Kidney glomerular epithelial cell (primary cell): ENCODE measurements at regions not wholly inside any gene's neighbourhood (a gene's known extent, or its start where the extent isn't known, plus 50 kb on each side); places are given as distances from the start of the nearest gene placed in this dataset.
"Not testable (repeated sequence)": the region's sequence is repeated elsewhere in the genome, so short reads cannot be mapped to it uniquely, and the experiment has no call there.

ENCODE experiments used
- DNase-seq: peaks from one replicate; lab custom pipeline; 2025; lab: John Stamatoyannopoulos, UW

DNA sequence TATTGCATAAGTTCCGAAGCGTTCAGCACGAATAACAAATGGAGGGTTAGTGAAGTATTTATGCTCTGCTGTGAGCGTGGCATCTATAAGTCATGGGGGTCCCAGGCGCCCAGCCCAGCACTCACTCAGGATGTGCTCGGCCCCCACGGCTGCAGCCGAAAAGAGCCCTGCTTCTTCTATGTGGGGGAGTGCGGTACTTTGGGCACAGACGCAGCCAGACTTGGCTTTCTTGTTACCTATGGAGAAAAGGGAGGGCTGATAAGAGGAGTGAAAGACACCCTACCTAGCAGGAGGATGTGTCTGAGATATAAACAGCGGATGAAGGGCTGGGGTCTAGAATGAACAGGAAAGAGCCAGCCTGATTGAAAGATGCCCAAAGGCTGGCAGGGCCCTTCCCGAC, 51.4 kb downstream of the MRPL36 start:
- DNase-seq, result no peak

DNA sequence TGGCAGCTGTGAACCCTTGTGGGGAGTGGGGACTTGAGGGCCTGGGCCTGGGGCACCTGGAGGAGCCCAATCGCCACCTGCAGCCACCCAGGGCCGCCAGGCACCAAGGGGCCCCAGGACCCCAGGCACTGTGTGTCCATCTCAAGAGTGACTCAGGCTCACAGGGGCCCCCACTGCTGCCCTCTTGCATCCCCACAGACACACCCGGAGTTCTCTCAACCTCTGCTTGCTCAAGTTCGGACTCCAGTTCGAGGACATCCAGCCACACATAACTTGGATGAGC, 51.9 kb downstream of the MRPL36 start:
- DNase-seq, result no peak

DNA sequence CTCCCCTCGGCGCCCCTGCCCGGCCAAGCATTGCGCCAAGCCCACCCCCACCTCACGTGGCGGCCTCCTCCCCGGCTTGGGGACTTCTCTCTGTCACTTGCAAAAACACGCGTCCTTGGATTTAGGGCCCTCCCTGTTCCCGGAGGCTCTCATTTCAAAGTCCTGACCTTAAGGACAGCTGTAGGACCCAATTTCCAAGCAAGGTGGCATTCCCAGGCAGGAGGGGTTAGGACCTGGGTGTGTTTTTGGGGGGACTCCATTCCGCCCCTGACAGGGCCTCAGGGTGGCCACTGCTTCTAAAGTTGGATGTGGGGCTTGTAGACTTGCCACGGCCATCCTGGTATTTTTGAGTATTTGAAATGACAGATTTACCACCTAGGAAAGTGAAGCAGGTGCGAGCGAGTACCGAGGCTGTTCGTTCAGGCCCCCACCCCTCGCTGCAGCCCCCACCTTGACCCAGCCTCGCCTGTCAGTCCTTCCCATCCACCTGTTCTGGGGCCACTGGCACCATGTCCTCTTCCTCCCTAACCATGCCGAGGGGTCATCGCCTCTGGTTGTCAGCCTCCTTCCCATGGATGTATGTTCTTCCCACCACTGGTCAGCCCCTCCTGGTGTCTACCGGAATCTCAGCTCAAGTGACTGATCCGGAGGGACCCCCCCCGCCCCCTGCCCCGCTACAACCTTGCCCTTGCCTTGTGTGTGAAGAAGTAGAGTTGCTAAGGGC, 52.4 kb downstream of the MRPL36 start:
- DNase-seq, result no peak

DNA sequence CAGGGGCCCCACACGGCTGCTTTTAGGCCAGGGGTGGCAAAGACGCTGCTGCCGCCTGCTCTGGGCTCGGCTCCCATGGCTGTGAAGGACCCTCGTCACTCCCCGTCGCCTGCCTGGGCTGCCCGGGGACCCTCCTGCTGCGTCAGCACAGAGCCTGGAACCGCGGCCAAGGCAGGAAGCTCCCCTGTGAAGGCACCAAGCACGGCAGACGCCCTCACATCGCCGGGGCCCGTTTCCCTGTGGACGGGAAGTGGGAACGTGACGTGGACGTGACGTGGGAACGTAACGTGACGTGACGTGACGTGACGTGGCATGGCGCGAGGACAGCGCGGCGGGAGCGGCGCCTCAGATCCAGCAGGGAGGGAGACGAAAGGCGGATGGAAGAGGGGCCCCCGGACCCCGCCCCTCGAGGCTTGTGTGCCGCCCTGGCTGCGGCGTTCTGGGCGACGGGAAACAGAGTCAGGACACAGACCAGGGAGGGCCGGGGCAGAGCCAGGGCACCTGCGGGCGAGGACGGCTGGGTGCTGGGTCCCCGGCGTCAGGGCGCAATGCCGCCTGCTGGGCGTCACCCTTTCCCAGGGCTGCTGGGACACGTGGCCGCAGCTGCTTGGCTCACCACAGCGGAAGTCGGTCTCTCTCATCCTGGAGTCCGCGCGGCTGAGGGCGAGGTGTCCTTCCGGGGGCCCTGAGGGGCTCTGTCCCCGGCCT, 53.1 kb downstream of the MRPL36 start:
- no peak for DNase-seq

DNA sequence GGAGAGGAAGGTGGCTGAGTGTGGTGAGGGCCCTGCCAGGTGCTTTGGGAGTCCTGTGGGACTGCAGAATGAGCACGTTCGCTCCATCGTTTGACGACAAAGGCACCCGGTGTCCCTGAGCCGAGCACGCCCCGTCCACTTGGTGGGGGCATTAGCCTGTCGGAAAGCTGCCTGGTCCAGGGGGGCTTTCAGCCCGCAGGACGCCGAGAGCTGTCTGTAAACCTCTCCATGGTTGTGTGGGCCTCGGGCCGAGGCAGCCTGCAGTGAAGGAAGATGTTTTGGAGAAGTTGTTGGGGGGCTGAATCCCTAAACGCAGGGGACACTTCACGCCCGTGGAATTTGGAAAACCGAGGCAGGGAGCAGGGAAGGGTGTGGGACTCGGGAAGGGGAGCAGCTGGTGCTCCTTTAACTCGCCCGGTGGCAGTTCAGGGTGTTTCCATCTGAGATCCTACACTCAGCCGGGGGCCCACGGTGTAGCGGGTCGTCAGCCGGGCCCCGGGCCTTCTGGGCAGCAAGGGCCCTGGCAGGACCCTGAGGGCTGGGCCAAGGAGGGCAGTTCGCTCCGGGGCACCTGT, 53.8 kb downstream of the MRPL36 start:
- DNase-seq, result no peak

DNA sequence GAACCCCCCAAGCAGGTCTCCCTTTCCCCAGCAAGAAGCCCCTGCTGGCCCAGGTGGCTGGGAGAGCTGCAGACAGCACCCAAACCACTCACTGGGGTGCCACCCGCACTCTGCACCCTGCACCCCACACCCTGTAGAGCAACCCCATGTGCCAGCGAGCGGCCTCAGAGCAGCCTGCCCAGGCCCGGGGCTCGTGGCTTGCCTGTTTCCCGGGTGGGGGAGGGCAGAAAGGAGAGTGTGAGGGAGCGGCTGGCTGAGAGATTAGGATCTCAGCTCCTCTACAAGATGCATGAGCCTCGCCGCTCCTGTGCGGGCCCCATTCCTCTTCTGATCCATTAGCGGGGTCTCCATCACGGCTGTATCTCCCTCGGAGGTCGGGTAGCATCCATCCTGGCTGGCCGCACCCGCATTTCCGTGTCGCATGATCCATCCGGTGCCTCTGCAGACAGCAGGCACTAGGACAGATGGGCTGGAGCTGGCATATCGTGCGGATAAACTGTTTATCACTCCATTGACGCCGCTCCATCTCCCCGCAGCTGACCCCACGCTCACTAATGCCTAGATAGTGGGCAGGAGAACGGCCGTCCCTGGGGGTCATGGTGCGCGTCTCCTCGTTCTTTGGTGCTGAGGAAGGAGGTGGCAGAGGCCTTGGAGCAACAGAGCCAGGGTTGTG, 54.4 kb downstream of the MRPL36 start:
- no peak for DNase-seq

DNA sequence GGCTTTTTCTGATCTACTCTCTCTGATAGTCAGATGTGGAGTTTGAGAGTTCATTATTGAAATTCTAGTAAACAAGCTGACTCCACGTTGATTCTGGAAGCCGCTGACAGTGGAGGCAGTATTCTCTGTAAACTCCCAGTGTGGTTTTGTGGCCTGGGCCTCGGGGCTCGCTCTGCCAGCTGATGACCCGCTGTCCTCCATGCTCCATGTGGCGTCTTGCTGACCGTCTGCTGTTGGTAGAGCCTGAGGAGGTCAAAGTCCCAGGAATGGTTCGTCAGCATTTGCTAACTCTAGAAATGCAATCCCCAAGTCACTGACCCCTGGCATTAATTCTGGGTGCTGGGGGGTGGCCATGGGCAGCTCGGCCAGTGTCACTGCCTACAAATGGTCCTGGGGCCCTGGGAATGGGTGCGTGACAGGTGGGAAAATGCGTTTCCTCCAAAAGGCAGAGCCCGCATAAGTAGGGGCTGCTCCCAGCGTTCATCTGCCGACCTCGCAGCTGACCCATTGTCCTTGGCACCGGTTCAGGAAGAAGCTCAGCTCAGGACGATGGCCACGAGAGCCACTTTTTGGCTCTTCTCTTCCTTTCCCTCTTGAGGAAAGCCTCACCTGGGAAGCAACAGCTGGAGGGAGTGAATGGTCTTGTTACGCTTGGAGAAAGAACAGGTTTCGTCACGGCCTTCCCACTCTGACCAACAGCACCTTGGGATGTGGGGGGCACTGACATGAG, 55.1 kb downstream of the MRPL36 start:
- DNase-seq, result no peak

DNA sequence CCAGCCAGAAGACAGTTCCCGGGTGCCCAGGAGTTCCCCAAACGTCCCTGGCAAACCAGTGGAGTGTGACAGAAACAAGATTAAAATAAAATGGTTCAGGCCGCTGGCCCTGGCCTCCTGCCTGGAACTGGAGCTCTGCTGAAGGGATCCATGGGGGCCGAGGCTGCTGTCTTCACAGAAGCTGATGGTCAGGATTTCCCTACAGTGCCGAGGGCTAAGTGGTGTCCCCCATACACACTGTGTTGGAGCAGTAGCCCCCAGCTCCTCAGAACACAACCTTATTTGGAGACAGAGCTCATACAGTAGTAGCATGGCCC, 55.9 kb downstream of the MRPL36 start:
- DNase-seq, result no peak

DNA sequence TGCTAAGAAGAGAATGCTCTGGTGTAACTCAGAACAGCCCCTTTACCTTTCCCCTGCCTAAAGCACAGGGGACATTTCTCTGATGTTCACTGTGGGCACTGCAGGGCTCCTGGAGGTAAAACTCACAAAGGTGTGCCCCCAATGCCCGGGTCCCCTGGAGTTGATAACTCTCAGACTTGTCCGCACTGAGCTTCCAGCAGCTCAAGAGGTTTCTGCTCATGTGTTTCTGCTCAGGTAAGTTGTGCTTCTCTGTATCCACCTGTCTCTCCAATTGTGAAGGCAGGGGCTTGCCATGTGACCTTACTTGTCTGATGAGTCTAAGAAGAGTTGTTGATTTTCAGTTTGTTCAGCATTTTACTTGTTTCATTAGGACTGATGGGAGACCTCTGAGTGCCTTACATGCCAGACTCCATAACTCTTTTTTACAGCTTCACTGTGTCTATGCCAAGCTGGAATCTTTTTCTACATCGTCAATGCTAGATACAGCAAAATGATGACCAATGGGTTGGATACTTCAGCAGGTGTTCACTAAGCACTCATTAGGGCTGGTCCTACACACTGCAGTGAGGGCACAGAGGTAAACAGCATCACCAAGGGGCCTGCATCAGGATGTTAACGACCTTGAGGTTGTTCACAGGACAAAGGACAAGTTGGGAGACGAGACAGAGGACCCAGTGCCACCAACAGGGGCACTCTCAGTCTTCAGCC, 56.4 kb downstream of the MRPL36 start:
- DNase-seq, result no peak

DNA sequence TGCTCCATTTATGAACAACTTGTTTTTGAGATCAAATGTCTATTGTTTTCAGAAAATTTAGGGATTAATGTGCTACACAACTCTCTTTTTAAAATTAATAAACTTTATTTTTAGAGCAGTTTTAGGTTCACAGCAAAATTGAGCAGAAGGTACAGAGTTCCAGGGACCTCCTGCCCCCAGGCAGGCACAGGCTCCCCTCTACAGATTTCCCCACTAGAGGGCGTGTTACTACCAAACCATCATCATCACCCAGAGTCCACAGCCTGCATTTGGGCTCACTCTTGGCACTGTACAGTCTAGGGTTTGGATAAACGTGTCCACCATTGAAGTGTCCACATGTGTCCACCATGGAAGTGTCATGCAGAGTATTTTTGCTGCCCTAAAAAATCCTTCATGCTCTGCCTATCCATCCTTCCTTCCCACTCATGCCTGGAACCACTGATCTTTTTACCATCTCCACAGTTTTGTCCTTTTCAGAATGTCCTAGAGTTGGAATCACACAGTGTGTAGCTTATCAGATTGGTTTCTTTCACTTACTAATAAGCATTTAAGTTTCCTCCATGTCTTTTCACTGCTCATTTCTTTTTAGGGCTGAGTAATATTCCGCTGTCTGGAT, 61.7 kb downstream of the MRPL36 start:
- no peak for DNase-seq

DNA sequence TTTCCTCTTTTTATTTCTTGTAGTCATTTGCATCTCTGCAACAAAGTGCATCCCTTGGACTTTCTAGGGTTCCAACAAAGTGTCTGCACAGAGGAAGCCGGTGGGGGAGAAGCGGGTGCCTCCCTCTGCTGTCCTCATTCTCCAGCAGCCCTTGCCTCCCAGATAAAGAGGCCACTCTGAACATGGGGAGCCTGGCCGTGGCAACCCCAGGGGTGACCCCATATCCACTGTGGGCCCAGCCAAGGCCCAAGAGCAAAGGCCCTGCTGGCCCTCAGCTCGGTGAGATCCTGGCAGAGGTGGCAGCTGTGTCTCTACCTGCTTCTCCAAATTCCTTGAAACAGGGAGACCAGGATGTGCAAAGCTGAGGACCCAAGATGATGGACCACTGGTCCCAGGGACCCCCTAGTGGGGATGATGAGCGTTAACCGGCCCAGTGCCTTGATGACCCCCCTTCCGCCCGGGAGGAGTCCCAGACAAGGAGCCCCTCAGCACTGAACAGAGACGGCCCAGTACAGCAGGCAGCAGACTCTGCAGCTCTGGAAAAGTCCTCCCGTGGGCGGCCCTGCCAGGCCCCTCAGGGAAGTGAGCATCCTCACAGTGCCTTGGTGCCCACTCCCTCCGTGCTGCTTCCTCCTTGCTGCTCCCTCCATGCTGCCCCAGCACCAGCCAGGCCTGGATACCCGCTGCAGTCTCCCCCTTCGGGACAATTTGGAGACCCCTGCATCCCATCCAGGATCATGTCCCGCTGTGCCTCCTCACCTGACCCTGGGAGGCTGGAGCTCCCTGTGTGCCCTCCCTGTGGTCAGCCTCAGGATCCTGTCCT, 62.5 kb downstream of the MRPL36 start:
- no peak for DNase-seq

DNA sequence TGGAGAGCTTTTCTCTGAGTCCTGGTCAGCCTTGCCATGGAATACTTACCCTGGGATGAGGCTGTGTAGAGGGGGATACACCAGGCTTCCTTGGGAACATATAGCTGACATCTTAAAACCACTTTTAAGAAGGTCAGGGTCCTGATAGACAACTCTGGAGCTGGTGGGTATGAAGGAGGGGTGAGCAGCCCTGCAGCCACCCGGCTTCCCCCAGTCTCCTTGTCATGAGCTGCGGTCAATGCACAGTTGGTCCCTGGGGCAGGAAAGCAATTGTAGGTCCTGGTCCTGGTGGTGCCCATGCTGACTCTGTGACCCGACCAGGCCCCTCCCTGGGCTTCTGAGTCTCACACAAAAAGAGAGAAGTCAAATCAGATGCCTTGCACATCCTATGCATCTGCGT, 63.6 kb downstream of the MRPL36 start:
- DNase-seq, result no peak

DNA sequence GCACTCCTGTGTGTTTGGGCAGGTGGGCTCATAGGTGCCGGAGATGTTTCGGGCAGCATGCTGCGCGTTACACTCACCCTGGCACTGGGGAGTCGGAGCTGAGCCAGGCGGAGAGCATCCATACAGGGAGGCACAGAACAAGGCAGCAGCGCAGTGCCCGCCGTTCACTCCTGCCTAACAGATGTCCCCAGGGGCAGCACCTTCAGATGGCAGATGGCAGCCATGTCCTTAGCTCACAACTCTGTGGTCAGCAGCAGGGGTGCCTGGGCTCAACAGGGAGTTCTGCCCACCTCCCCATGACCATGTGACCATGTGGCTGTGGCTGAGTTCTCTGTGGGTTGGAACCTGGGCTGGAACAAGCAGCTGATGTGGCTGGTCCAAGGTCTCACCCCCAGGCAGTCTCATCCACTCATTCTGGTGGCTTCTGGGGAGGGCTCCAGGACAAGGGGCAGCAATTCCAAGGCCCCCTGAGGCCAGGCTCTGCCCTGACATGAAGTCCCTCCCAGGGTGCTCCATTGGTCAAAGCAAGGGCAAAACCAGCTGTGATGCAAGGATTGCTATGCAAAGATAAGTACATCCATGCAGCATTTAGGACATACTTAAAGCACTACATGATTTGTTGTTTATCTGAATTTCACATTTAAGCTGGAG, 64.2 kb downstream of the MRPL36 start:
- DNase-seq, result no peak

DNA sequence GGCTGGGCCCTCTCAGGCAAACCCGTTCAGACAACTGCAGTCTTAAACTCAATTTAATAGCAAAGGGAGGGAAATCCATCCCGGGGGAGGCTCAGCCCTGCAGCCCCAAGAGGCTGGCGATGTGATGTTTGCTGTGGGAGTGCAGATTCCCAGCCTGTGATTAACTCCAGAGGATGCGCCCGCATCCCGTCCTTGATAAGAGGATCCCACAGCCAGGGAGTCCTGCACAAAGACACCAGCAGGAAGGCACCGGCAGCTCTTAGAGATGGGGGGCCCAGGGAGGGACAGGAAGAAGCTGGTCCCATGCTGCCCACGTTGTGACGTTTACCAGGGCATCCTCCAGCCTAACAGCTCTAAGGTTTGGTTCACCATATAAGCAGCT, 64.7 kb downstream of the MRPL36 start:
- no peak for DNase-seq

DNA sequence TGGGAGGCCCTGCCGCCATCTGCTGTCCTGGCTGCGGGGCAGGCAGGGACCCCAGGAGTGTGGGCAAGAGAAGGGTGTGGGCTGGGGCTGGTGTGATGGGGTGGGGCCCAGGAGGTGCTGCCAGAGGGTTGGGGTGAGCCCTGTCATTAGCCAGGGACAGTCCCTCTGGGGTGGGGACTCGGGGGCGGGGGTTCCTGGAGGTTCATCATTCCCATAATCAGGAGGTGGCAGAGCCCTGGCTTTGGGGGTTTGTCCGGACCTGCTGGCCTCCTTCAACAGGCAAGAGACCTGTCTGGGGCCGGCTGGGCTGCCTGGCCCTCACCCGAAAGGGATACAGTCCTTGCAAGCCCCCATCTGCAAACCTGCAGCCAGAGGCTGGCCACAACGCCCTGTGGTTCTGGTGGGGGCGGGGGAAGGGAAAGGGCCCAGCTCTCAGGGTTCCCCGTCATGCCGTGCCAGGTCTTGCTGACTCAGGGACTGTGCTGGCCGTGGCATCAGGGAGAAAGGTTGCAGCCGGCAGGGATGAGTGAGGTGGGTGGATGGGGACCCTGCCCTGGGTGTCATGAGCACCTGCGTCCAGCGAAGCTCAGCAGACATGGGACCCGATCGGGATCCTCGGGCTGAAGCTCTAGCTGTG, 65.2 kb downstream of the MRPL36 start:
- no peak for DNase-seq

DNA sequence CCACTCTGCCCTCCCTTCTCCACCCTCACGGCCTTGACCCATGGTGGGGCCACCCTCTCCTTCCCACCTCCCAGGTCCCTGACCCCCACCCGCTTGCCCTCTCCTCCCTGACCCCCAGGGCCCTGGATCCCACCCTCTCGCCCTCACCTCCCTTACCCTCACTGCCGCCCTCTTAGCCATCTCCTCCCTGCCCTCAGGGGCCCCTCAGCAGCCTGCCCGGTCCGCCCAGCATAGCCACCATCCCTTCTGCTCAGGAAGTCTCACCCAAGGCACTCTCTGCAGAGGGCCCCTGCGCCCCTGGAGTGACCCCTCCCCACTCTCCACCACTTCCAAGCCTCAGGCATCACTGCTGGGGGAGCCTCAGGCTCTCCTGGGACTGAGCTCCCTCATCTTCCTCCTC, 66.3 kb downstream of the MRPL36 start:
- no peak for DNase-seq

DNA sequence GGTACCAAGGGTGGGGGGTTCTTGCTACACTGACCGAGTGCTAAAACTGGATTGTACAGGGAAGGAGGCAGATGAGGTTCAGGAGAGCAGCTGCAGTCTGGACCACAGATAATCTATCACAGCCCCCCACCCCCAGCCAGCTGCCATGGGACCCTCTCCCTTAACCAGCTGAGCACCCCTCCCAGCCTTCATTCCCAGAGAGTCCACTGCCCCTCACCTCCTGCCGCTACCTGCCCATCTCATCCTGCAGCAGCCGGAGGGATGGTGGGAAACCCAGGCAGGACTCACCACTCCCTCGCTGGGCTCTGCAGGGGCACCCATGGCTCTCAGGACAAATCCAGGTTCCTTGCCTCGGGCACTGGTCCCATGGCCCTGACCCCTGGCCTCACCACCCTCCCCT, 66.7 kb downstream of the MRPL36 start:
- DNase-seq, result no peak

DNA sequence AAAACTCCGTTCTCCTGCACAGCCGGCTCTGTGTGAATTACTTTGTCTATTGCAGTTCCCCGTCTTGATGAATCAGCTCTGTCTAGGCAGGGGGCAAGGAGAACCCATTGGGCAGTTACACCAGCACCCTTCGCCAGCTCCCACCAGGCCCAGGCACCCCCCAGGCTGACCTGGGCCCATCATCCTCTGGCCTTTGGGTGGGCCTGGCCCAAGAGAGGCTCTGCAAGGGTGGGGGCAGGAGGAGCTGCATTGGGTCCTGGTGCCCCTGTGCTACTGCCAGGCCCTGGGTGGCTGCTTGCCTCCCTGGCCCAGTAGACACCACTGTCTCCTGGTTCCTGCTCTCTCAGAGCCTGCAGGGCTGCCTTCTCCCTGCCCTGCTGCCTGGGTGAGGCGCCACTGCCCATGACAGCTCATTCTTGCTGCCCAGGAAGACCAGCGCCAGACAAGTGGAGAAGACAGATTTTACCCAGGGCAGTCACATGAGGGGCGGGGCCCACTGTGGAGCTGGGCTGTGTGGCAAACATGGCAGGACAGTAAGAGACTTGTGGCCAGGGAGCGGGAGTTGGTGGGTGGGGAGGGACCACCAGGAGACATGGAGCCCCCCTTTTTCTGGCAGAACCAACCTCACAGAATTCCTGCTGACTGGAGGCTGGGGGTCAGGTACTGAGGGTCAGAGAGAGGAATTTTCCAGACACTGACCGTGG, 67.2 kb downstream of the MRPL36 start:
- DNase-seq, result no peak

DNA sequence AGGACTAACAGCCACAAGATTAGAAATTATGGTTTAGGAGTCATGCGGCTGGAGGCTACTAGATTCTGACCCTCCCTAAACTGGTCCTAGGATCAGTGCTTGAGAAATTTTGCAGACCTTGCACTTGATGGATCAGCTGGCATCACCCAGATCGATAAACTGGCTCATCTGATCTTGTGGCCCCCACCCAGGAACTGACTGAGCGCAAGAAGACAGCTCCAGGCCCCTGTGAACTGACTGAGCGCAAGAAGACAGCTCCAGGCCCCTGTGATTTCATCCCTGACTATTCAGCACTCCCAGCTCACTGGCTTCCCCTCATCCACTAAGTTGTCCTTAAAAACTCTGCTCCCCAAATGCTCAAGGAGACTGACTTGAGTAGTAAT, 67.8 kb downstream of the MRPL36 start:
- not testable (repeated sequence) for DNase-seq
